ENCODE measurements at regions not wholly inside any gene's neighbourhood (a gene's known extent, or its start where the extent isn't known, plus 50 kb on each side); places are given as distances from the start of the nearest gene placed in this dataset.

- no peak for TF ChIP-seq MYC (IDR thresholded peaks at IDR 0.05; ENCODE audit: insufficient read depth, insufficient read length, insufficient replicate concordance, low read length, severe bottlenecking)
- no peak for TF ChIP-seq RBBP5 (conservative IDR thresholded peaks at IDR 0.05)
- TF ChIP-seq POLR2AphosphoS5 (IDR thresholded peaks at IDR 0.05; ENCODE audit: low read length), result no peak
- TF ChIP-seq ZNF207 (IDR thresholded peaks at IDR 0.05; ENCODE audit: borderline replicate concordance), result no peak
- TF ChIP-seq EZH2 (IDR thresholded peaks at IDR 0.05; ENCODE audit: borderline replicate concordance, control insufficient read depth, low read depth, low read length), result no peak
- TF ChIP-seq YY1 (IDR thresholded peaks at IDR 0.05; ENCODE audit: low read depth, low read length), result no peak
- TF ChIP-seq POLR2A (IDR thresholded peaks at IDR 0.05; ENCODE audit: low read depth, low read length), result no peak
- no peak for TF ChIP-seq ATF3 (IDR thresholded peaks at IDR 0.05; ENCODE audit: borderline replicate concordance, extremely low read depth, low read depth, low read length)
- no peak for TF ChIP-seq SMC3 (IDR thresholded peaks at IDR 0.05; ENCODE audit: borderline replicate concordance, low read length)
- no peak for TF ChIP-seq HSF1 (IDR thresholded peaks at IDR 0.05; ENCODE audit: low read depth, low read length)
- no peak for TF ChIP-seq CTCF (IDR thresholded peaks at IDR 0.05 in 2 of 3, conservative IDR thresholded peaks at IDR 0.05 in 1 of 3; ENCODE audit: control insufficient read depth in 2 of 3, extremely low read depth in 1 of 3, insufficient read depth in 1 of 3, low read depth in 3 of 3, low read length in 3 of 3)
- TF ChIP-seq EP300 (IDR thresholded peaks at IDR 0.05; ENCODE audit: borderline replicate concordance in 1 of 2, control insufficient read depth in 1 of 2, low read depth in 2 of 2, low read length in 2 of 2), result no peak
- TF ChIP-seq MEF2B (IDR thresholded peaks at IDR 0.05; ENCODE audit: partially characterized antibody, poor library complexity, severe bottlenecking), result no peak
- no peak for TF ChIP-seq PAX5 (IDR thresholded peaks at IDR 0.05; ENCODE audit: borderline replicate concordance, low read depth, low read length)
Observed at GRCh38 chr5:172558076-172558976, 82.7 kb upstream of the NEURL1B start.

Data from GM12878 (cell line).